ENCODE measurements at regions not wholly inside any gene's neighbourhood (a gene's known extent, or its start where the extent isn't known, plus 50 kb on each side); places are given as distances from the start of the nearest gene placed in this dataset.

GRCh38 chr5:169448826-169449225 is 134.7 kb upstream of the SPDL1 start:
- DNase-seq (ENCODE audit: low read depth, low spot score), result no peak

- no peak for DNase-seq (ENCODE audit: low read depth, low spot score)
Measured at GRCh38 chr5:169445191-169445590, 138.4 kb upstream of the SPDL1 start.

GRCh38 chr5:169442913-169443784 is 140.4 kb upstream of the SPDL1 start:
- DNase-seq (ENCODE audit: low read depth, low spot score), result no peak

DNA sequence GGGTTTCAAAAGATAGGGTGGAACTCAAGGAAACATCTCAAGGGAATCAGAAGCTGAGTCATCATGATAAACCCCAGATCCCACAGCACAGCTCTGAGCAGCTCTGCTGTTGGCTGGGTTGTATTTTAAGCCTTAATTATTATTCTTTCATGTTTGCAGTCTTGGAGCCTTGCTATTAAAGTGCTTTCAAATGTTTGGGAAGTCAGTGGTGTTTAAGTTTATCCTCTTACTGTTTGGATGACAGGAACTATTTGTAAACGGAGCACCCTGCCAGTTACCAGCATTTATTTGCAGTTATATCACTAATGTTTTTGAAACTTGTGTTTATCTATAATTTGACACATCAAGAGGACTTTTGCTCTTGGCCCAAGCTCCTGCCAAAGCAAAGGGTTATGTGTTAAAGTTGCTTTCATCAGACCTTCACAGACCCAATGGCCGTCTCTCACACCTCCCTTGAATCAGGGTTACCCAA is 141.1 kb upstream of the SPDL1 start:
- no peak for DNase-seq (ENCODE audit: low read depth, low spot score)

DNA sequence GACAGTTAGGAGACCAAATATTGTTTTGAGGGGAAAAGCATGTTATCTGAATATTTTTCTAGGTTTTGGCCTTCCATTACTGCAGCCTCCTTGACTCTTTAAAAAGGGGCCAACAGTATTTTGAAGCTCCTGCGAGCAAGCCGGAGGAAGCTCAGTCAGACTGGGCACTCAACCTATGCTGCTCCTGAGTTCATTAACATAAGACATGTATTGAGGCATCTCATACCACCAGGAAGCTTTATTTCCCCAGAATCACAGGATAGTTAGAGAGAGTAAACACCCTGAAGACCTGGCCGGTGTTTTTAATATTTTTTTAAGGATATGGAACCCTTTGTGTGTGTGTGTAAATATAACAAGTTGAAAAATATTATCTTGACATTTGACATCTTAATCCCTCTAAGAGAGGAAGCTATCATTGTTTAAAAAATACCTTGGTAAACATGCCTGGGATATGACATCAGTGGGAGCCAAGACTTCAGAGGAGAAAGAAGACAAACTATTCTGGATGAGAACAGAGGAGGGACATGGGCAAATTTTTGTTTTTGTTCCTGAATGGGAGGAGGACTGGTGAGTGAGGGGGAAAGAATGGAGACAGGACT is 139.3 kb upstream of the SLIT3 start:
- no peak for DNase-seq (ENCODE audit: low read depth, low spot score)

DNA sequence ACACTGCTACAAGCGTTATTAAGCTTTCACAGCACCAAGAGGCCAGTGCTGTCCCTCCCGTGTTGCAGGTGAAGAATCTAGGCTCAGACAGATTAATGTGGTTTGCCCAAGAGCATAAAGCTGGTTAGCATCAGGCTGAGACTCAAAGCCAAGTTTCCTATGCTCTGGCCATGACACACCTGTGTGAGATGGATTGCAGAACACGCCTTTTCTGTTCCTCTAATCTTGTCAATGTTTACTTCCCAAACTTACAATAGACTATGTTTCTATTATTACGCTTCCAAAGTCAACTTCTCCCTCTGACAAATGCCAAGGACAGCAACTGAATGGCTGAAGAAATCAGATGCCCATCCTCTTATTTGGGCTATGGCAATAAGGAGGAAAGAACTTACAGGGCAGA is 138.4 kb upstream of the SLIT3 start:
- DNase-seq (ENCODE audit: low read depth, low spot score), result no peak

- no peak for DNase-seq (ENCODE audit: low read depth, low spot score)
Measured at GRCh38 chr5:169435506-169436229, 134.7 kb upstream of the SLIT3 start.

DNA sequence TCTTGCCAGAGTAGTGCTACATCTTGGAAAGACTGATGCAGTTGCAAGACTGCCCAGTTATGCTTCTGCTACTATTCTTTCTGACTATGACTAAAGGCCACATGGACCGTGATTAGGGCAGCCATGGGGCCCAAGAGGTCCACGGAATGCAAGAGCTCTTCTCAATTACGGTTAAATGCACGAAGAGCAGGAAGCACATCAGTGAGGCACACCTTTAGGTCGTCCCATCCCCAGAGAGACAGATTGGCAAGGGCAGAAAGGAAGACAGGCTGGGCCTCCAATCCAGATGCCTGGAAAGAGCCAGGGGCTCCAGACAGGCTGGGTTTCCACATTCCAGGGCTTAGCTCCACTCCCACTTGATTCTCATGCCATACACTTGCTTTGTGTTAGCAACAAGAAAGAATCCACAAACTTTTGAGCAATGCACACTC is 132.3 kb upstream of the SLIT3 start:
- no peak for DNase-seq (ENCODE audit: low read depth, low spot score)

- no peak for DNase-seq (ENCODE audit: low read depth, low spot score)
Measured at GRCh38 chr5:169431386-169431785, 130.4 kb upstream of the SLIT3 start.

DNA sequence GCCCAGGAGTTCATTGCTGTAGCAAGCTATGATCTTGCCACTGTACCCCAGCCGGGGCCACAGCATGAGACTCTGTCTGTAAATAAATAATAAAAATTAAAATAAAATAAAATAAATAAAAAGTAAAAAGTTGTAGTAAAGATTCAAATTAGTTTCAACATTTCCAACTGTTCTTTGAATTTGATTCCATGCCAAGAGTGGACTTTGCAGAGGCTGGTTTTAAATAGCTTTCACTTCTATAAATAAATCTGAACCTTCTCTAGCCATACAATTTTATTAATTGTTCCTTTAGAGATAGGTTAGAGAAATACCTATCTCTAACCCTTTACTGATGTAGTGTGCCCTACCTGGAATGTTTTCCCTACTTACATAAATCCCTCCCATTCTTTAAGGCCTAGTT is 129.7 kb upstream of the SLIT3 start:
- DNase-seq (ENCODE audit: low read depth, low spot score), result no peak

DNA sequence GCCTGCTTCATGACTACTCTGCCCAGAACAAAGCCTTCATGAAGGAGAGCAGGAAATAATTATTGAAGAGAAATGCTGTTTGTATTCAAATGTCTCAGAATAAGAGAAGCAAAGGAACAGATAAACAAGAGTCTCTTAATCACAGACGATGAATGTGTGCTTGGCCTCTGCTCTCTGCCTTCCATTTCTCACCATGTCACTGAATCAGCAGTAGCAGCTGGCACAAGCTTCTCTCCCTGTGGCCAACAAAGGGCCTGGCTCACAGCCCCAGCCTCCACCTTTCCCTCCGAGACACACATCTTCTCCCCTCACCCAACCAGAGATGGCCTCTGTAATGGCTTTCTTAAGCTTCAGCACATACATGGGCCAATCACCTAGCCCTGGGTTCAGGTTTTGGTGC is 128.1 kb upstream of the SLIT3 start:
- DNase-seq (ENCODE audit: low read depth, low spot score), result no peak

GRCh38 chr5:169426784-169427183 is 125.8 kb upstream of the SLIT3 start:
- no peak for DNase-seq (ENCODE audit: low read depth, low spot score)

DNA sequence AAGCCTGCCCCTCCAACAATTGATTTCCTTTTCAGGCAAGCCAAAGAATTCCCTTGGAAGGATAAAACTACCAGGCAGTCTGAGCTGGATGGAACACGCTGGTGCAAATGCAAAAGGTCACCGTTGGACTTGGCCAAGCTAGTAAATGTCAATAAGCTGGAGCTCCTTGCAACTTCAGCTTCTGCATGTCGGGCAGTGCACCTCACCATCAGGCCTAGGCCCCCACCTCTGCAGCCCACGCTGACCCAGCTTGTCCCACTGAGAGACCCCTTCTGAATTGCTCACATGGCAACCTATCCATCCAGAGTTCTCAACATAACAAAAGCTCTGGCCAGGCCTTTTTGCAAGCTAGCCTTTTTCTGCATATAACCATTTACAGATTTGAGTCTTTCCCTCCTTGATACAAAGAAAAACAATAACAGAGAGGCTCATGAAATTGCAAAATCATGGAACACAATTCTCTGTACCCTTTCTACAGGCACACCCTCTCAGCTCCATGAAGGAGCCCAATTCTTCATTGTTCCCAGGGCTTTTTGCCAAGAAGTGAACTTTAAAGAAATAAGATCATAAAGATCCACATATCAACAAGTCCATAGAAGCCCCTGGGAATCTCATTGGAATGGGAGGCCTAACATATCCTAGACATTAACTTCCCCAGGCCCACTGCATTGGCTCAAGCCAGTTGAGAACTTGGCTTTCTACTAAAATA is 123.9 kb upstream of the SLIT3 start:
- DNase-seq (ENCODE audit: low read depth, low spot score), result no peak

DNA sequence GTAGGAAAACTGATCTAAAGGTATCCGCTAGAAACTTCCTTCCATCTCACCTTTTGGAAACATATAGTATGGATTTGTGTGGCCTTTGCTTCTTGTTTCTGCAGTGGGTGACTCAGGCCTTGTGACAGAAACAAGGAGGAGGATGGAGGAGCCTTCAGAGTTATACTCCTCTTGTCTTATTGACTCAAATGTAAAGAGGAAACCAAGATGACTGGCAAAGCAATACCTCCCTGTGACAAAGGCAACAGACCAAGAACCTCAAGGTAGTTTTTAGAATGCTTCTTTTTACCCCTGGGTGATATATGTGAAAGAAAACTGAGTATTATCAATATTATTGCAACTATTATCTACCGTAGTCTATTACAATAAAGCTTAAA is 123.3 kb upstream of the SLIT3 start:
- no peak for DNase-seq (ENCODE audit: low read depth, low spot score)

DNA sequence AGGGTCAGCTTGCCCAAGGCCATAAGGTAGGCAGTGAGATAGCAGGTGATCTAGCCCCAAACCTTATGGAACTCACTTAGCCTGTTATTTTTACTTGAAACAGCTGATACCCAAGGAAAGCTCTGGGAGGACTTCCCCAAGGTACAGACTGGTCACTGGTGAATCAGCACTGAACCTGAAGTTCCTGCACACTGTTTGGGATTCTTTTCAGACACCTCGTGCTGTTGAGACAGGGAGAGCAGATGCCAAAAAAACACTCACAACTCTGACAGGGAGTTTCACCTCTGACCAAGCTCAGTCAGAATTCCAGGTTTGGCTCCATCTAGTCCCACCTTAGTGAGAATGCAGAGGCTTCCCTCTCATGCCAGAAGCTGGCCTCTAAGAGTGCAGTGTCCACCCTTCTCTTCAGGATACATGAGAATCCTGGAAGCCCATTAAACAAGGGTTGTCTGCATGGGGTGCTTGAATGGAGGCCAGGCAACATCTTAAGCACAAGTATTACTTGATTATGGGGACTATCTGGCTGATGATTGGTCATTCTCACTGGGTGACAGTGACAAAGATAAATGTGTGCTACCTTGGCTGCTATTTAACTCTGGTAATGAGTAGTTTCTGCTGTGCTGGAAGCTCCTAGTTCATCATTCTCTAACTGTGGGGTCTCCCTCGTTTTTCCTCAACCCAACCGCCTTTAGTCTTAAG is 122.8 kb upstream of the SLIT3 start:
- DNase-seq (ENCODE audit: low read depth, low spot score), result no peak

GRCh38 chr5:169422087-169422486 is 121.1 kb upstream of the SLIT3 start:
- DNase-seq (ENCODE audit: low read depth, low spot score), result no peak

DNA sequence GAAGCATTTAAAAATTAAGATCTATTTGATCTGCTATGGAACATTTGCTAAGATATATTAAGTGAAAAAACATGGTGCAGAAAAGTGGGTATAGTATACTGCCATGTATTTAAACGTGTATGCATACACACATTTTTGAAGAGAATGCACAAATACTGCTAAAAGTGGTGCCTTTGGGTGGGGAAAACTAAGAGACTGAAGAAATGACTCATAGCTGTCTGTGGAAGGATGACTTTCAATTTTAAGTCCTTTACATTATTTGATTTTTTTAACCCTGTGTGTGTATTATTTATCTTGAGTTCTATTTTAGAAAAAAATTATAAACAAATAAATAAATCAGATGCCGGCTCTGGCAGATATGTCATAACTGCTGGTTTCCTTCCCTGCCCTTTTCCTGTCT is 120.7 kb upstream of the SLIT3 start:
- no peak for DNase-seq (ENCODE audit: low read depth, low spot score)

DNA sequence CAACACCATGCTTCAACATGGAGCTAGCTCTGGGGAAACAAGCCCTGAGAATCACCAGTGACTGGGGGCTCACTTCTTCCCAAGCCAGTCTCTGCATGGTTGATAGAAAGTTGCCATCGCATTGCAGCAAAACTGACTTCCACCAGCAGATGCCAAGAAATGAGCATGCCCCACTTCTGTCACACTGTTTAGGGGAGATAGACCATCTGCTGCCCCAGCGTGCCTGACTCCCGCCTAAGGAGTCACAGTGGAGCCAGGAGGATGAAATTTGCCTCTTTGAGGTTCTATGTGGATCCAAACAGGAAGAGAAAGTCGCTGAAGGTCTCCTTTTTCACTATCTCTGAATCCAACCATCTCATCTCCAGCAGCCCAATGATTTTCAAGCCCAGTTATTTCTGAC is 116.7 kb upstream of the SLIT3 start:
- DNase-seq (ENCODE audit: low read depth, low spot score), result no peak

DNA sequence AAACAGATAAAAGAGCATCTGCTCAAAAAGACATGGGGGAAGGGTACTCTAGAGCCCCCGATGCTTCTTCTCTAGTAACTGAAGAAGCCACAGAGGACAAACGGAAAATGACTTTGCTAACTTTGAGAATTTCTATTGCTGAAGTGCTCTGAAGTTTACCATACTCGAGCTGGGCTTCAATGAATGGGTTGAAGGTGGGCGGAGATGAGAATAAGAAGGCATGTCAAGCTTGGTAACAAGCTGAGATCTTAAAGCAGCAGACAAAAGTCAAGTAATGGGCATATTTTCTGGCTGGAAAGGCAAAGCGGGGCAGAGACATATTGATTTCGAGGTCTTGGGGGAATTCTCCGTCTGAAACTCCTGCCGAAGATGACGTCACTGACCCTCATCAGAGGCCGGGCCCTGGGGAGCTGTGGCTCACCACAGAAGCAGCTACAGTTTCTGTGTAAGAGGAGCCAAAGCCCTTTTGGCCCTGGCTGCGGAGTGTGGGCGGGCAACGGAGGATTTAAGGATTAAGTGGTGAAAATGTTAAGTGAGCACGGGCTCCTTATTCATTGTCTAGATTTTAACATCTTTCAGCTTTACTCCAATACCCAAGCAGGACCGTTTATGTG is 115.8 kb upstream of the SLIT3 start:
- DNase-seq (ENCODE audit: low read depth, low spot score), result peak; percentile 50

GRCh38 chr5:169415948-169416347 is 115.0 kb upstream of the SLIT3 start:
- no peak for DNase-seq (ENCODE audit: low read depth, low spot score)

DNA sequence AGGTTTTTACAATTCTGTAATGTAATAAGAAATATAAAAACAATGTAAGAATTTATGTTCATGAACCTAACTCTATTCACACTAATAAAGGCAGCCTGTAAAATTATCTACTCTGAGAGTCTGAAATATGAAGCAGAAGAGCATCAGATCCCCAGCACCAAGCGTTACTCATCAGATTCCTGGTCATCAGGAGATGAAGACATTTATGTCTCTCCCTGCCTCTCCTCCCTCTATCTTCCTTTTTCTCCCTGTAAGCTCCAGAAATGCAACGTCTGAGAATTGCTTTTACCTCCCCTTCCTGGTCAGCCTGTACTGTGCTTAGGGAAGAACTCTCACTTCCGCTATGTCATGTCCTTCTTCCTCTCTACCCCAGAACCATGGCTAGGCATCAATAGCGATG is 114.4 kb upstream of the SLIT3 start:
- DNase-seq (ENCODE audit: low read depth, low spot score), result no peak
